ENCODE measurements at regions not wholly inside any gene's neighbourhood (a gene's known extent, or its start where the extent isn't known, plus 50 kb on each side); places are given as distances from the start of the nearest gene placed in this dataset.

- H4K20me1 ChIP-seq (ENCODE audit: insufficient read depth): no peaks in the 10 kb centered on the region
- no peaks in the 10 kb centered on the region for H3K27me3 ChIP-seq (replicated peaks; ENCODE audit: insufficient read depth)
- H3K36me3 ChIP-seq (ENCODE audit: low read depth): no peaks in the 10 kb centered on the region
- no peak overlapping the region for H3K4me3 ChIP-seq
- H3F3A ChIP-seq (ENCODE audit: insufficient read depth): no peaks in the 10 kb centered on the region
- TF ChIP-seq EZH2phosphoT487 (IDR thresholded peaks at IDR 0.05; ENCODE audit: insufficient read depth, low read depth) (no peak), EZH2 (IDR thresholded peaks at IDR 0.05; ENCODE audit: insufficient read depth, poor library complexity, severe bottlenecking) (no peak)
- no peak for DNase-seq
- no peak overlapping the region for H3K4me2 ChIP-seq (ENCODE audit: unreplicated experiment)
- no peaks in the 10 kb centered on the region for H3K9me2 ChIP-seq (ENCODE audit: insufficient read depth)
- H3K79me2 ChIP-seq (ENCODE audit: insufficient read depth): no peaks in the 10 kb centered on the region
- no peaks in the 10 kb centered on the region for H3K9me3 ChIP-seq (ENCODE audit: low read depth)
- H3K9ac ChIP-seq: no peak overlapping the region
- no peak overlapping the region for H3K27ac ChIP-seq
- H3K4me1 ChIP-seq (ENCODE audit: insufficient read depth): no peaks in the 10 kb centered on the region
- in situ Hi-C loops (cut with MboI): no loop called here
- no peak overlapping the region for H2AFZ ChIP-seq
- 27 to 33% methylated on average over 5 of the region's 5 CpGs for WGBS, 2 experiments (ENCODE audit: low coverage in 1 of 2, low lambda C conversion rate in 2 of 2, missing lambda C conversion rate in 2 of 2)
Observed at GRCh38 chrX:810186-810585, 179.6 kb downstream of the SHOX start.

- Histone ChIP-seq H4K20me1 (ENCODE audit: insufficient read depth) (no peaks in the 10 kb centered on the region), H3K9me3 (ENCODE audit: low read depth) (no peaks in the 10 kb centered on the region), H3F3A (ENCODE audit: insufficient read depth) (no peaks in the 10 kb centered on the region), H3K4me3 (no peak overlapping the region), H3K27ac (no peak overlapping the region), H3K4me2 (ENCODE audit: unreplicated experiment) (no peak overlapping the region), H3K4me1 (ENCODE audit: insufficient read depth) (no peaks in the 10 kb centered on the region), H3K27me3 (replicated peaks; ENCODE audit: insufficient read depth) (no peaks in the 10 kb centered on the region), H3K9ac (no peak overlapping the region), H3K36me3 (ENCODE audit: low read depth) (no peaks in the 10 kb centered on the region), H3K9me2 (ENCODE audit: insufficient read depth) (no peaks in the 10 kb centered on the region), H2AFZ (no peak overlapping the region), H3K79me2 (ENCODE audit: insufficient read depth) (no peaks in the 10 kb centered on the region)
- in situ Hi-C loops (cut with MboI): no loop called here
- TF ChIP-seq EZH2phosphoT487 (IDR thresholded peaks at IDR 0.05; ENCODE audit: insufficient read depth, low read depth) (no peak), EZH2 (IDR thresholded peaks at IDR 0.05; ENCODE audit: insufficient read depth, poor library complexity, severe bottlenecking) (no peak)
- 47 to 52% methylated on average over 11 of the region's 11 CpGs for WGBS, 2 experiments (ENCODE audit: low coverage in 1 of 2, low lambda C conversion rate in 2 of 2, missing lambda C conversion rate in 2 of 2)
- DNase-seq: no peak
Observed at GRCh38 chrX:809081-809480, 178.5 kb downstream of the SHOX start.

- Histone ChIP-seq H3F3A (ENCODE audit: insufficient read depth) (no peaks in the 10 kb centered on the region), H3K9ac (no peak overlapping the region), H3K79me2 (ENCODE audit: insufficient read depth) (no peaks in the 10 kb centered on the region), H3K4me3 (no peak overlapping the region), H3K9me3 (ENCODE audit: low read depth) (no peaks in the 10 kb centered on the region), H3K27me3 (replicated peaks; ENCODE audit: insufficient read depth) (no peaks in the 10 kb centered on the region), H3K36me3 (ENCODE audit: low read depth) (no peaks in the 10 kb centered on the region), H3K4me2 (ENCODE audit: unreplicated experiment) (no peak overlapping the region), H4K20me1 (ENCODE audit: insufficient read depth) (no peaks in the 10 kb centered on the region), H2AFZ (no peak overlapping the region), H3K9me2 (ENCODE audit: insufficient read depth) (no peaks in the 10 kb centered on the region), H3K4me1 (ENCODE audit: insufficient read depth) (no peaks in the 10 kb centered on the region), H3K27ac (no peak overlapping the region)
- in situ Hi-C loops (cut with MboI): no loop called here
- 65 to 66% methylated on average over 8 of the region's 8 CpGs for whole genome bisulfite sequencing, 2 experiments (ENCODE audit: low coverage in 1 of 2, low lambda C conversion rate in 2 of 2, missing lambda C conversion rate in 2 of 2)
- no peak for TF ChIP-seq EZH2 (IDR thresholded peaks at IDR 0.05; ENCODE audit: insufficient read depth, poor library complexity, severe bottlenecking)
- DNase-seq: no peak
Observed at GRCh38 chrX:806586-806985, 176.0 kb downstream of the SHOX start.

GRCh38 chrX:805988-806387 lies 175.4 kb downstream of the SHOX start:
- H3K36me3 ChIP-seq (ENCODE audit: low read depth): no peaks in the 10 kb centered on the region
- no peak for DNase-seq
- no peak overlapping the region for H3K9ac ChIP-seq
- H3K4me1 ChIP-seq (ENCODE audit: insufficient read depth): no peaks in the 10 kb centered on the region
- no peak overlapping the region for H2AFZ ChIP-seq
- no peaks in the 10 kb centered on the region for H3K9me2 ChIP-seq (ENCODE audit: insufficient read depth)
- WGBS, 2 experiments (ENCODE audit: low coverage in 1 of 2, low lambda C conversion rate in 2 of 2, missing lambda C conversion rate in 2 of 2): 40 to 50% methylated on average over 11 of the region's 11 CpGs
- no peaks in the 10 kb centered on the region for H3K9me3 ChIP-seq (ENCODE audit: low read depth)
- in situ Hi-C loops (cut with MboI): no loop called here
- no peaks in the 10 kb centered on the region for H3K79me2 ChIP-seq (ENCODE audit: insufficient read depth)
- no peaks in the 10 kb centered on the region for H3F3A ChIP-seq (ENCODE audit: insufficient read depth)
- H3K27ac ChIP-seq: no peak overlapping the region
- H3K4me3 ChIP-seq: no peak overlapping the region
- no peaks in the 10 kb centered on the region for H4K20me1 ChIP-seq (ENCODE audit: insufficient read depth)
- no peak overlapping the region for H3K4me2 ChIP-seq (ENCODE audit: unreplicated experiment)
- TF ChIP-seq EZH2 (IDR thresholded peaks at IDR 0.05; ENCODE audit: insufficient read depth, poor library complexity, severe bottlenecking) (no peak), EZH2phosphoT487 (IDR thresholded peaks at IDR 0.05; ENCODE audit: insufficient read depth, low read depth) (no peak)
- no peaks in the 10 kb centered on the region for H3K27me3 ChIP-seq (replicated peaks; ENCODE audit: insufficient read depth)

- 9% methylated on average over 16 of the region's 16 CpGs for WGBS, 2 experiments (ENCODE audit: low coverage in 1 of 2, low lambda C conversion rate in 2 of 2, missing lambda C conversion rate in 2 of 2)
- H3K9me3 ChIP-seq (ENCODE audit: low read depth): no peaks in the 10 kb centered on the region
- no peaks in the 10 kb centered on the region for H3F3A ChIP-seq (ENCODE audit: insufficient read depth)
- no peak for DNase-seq
- H2AFZ ChIP-seq: no peak overlapping the region
- no peak overlapping the region for H3K9ac ChIP-seq
- H3K27me3 ChIP-seq (replicated peaks; ENCODE audit: insufficient read depth): no peaks in the 10 kb centered on the region
- H3K9me2 ChIP-seq (ENCODE audit: insufficient read depth): no peaks in the 10 kb centered on the region
- H3K4me1 ChIP-seq (ENCODE audit: insufficient read depth): no peaks in the 10 kb centered on the region
- in situ Hi-C loops (cut with MboI): no loop called here
- no peak for TF ChIP-seq EZH2phosphoT487 (IDR thresholded peaks at IDR 0.05; ENCODE audit: insufficient read depth, low read depth)
- no peak for TF ChIP-seq EZH2 (IDR thresholded peaks at IDR 0.05; ENCODE audit: insufficient read depth, poor library complexity, severe bottlenecking)
- no peak overlapping the region for H3K4me3 ChIP-seq
- H3K79me2 ChIP-seq (ENCODE audit: insufficient read depth): no peaks in the 10 kb centered on the region
- no peaks in the 10 kb centered on the region for H4K20me1 ChIP-seq (ENCODE audit: insufficient read depth)
- H3K36me3 ChIP-seq (ENCODE audit: low read depth): no peaks in the 10 kb centered on the region
- H3K4me2 ChIP-seq (ENCODE audit: unreplicated experiment): no peak overlapping the region
- no peak overlapping the region for H3K27ac ChIP-seq
Observed at GRCh38 chrX:805103-805670, 174.6 kb downstream of the SHOX start.
